K562 (cell line): ENCODE measurements at regions not wholly inside any gene's neighbourhood (a gene's known extent, or its start where the extent isn't known, plus 50 kb on each side); places are given as distances from the start of the nearest gene placed in this dataset.

Experiments used
- LARP7 ChIP-seq: fragments of 450-650 bp; IDR thresholded peaks from 2 replicates; pipeline ENCODE4 v1.6.1; 2016
- SRSF9 ChIP-seq: fragments of 200-400 bp; formaldehyde crosslinking; IDR thresholded peaks from 2 replicates; pipeline ENCODE4 v1.6.1; 2017; ENCODE audit warnings: low read depth, low read length, borderline replicate concordance
- TAF15 ChIP-seq: fragments of 200-400 bp; formaldehyde crosslinking; IDR thresholded peaks from 2 replicates; pipeline ENCODE4 v1.6.1; 2017; ENCODE audit warnings: mild to moderate bottlenecking, low read depth, low read length, moderate library complexity
- TBP ChIP-seq: optimal IDR thresholded peaks from 2 replicates; pipeline ENCODE3; 2011; ENCODE audit warnings: low read depth, low read length, improper control_type of control experiment
- U2AF1 ChIP-seq: fragments of 200-400 bp; formaldehyde crosslinking; optimal IDR thresholded peaks from 2 replicates; pipeline ENCODE3; 2017; ENCODE audit warnings: mild to moderate bottlenecking, low read depth, low read length, moderate library complexity
- ZNF384 ChIP-seq: IDR thresholded peaks from 2 replicates; pipeline ENCODE4 v1.6.1; 2012; ENCODE audit warnings: low read depth, low read length, improper control_type of control experiment
- TF ChIP-seq, protein P1 (sequence below), 3 experiments: IDR thresholded peaks in 2 of 3; conservative IDR thresholded peaks in 1 of 3; 2 replicates each; pipeline ENCODE4 v1.5.1; 2011 to 2012; ENCODE audit warnings: low read length in 3 of 3, mild to moderate bottlenecking in 3 of 3, control low read depth in 2 of 3, improper control_type of control experiment in 1 of 3, inconsistent platforms in 1 of 3, low read depth in 1 of 3, mixed read lengths in 1 of 3, moderate library complexity in 1 of 3; ENCODE audit not compliant: insufficient read depth in 2 of 3

- TF ChIP-seq SRSF9 (no peak), TAF15 (no peak), ZNF384 (no peak), LARP7 (no peak), U2AF1 (no peak), TBP (no peak)
- TF ChIP-seq, protein P1, sequence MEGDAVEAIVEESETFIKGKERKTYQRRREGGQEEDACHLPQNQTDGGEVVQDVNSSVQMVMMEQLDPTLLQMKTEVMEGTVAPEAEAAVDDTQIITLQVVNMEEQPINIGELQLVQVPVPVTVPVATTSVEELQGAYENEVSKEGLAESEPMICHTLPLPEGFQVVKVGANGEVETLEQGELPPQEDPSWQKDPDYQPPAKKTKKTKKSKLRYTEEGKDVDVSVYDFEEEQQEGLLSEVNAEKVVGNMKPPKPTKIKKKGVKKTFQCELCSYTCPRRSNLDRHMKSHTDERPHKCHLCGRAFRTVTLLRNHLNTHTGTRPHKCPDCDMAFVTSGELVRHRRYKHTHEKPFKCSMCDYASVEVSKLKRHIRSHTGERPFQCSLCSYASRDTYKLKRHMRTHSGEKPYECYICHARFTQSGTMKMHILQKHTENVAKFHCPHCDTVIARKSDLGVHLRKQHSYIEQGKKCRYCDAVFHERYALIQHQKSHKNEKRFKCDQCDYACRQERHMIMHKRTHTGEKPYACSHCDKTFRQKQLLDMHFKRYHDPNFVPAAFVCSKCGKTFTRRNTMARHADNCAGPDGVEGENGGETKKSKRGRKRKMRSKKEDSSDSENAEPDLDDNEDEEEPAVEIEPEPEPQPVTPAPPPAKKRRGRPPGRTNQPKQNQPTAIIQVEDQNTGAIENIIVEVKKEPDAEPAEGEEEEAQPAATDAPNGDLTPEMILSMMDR (IDR thresholded peaks at IDR 0.05 in 2 of 3, conservative IDR thresholded peaks at IDR 0.05 in 1 of 3; ENCODE audit: insufficient read depth in 2 of 3, low read depth in 1 of 3, low read length in 3 of 3) = no peak
Measured at GRCh38 chr4:81704461-81704860, 232.8 kb upstream of the RASGEF1B start.
